Kidney (tissue), 13 donors: ENCODE measurements at regions not wholly inside any gene's neighbourhood (a gene's known extent, or its start where the extent isn't known, plus 50 kb on each side); places are given as distances from the start of the nearest gene placed in this dataset.
A peak's percentile ranks its signal among the peaks of the same experiment; 100 is the strongest.

Source experiments
- DNase-seq, 5 donors: peaks; one replicate each; pipeline ENCODE4 v3.0.0-alpha.2; 2013 to 2020
- FAIRE-seq: peaks from 2 replicates; lab custom pipeline; 2012; peaks lifted over from hg19 to GRCh38; lab: Jason Lieb, UNC
- H3K27ac ChIP-seq, 2 donors: one replicate each; pipeline ENCODE4 v1.7.0; 2013; ENCODE audit warnings: low read depth in 2 of 2, low read length in 2 of 2, inconsistent platforms in 1 of 2
- H3K27me3 ChIP-seq: one replicate; pipeline ENCODE4 v1.7.1; 2013; ENCODE audit warnings: low read length, inconsistent platforms; ENCODE audit not compliant: control insufficient read depth, insufficient read depth
- H3K36me3 ChIP-seq, 3 donors: one replicate each; pipeline versions ENCODE4 v1.7.0 to v1.7.1; 2013; ENCODE audit warnings: low read length in 3 of 3, control low read depth in 1 of 3, inconsistent platforms in 1 of 3; ENCODE audit not compliant: insufficient read depth in 3 of 3, control insufficient read depth in 2 of 3
- H3K4me1 ChIP-seq, 3 donors: one replicate each; pipeline versions ENCODE4 v1.7.0 to v1.7.1; 2013; ENCODE audit warnings: low read length in 3 of 3, inconsistent platforms in 1 of 3, low read depth in 1 of 3; ENCODE audit not compliant: control insufficient read depth in 2 of 3, insufficient read depth in 2 of 3
- H3K4me3 ChIP-seq, 3 donors: one replicate each; pipeline versions ENCODE4 v1.7.0 to v1.8.1; 2013; ENCODE audit warnings: low read length in 3 of 3, control low read depth in 1 of 3, inconsistent platforms in 1 of 3
- H3K9ac ChIP-seq, 3 donors: one replicate each; pipeline versions ENCODE4 v1.7.0 to v1.7.1; 2013; ENCODE audit warnings: low read length in 3 of 3, control low read depth in 1 of 3, inconsistent platforms in 1 of 3
- H3K9me3 ChIP-seq, 3 donors: one replicate each; pipeline versions ENCODE4 v1.7.0 to v1.7.1; 2013; ENCODE audit warnings: low read length in 3 of 3, control low read depth in 1 of 3, inconsistent platforms in 1 of 3; ENCODE audit not compliant: control insufficient read depth in 2 of 3, insufficient read depth in 1 of 3
- intact Hi-C: fragments of 100-400 bp; cut with DNase I; formaldehyde crosslinking; loops from one replicate; pipeline ENCODE4 v1.11.1; 2022
- TF ChIP-seq, protein P1 (sequence below): IDR thresholded peaks from 3 replicates; pipeline ENCODE4 v1.5.1; 2012; ENCODE audit warnings: mild to moderate bottlenecking, moderate library complexity, borderline replicate concordance; ENCODE audit not compliant: insufficient read depth; ENCODE audit errors: extremely low read depth
- donor health status: control.
- donor health status: control.
- donor health status: control.
- donor health status: control.
- donor health status: control.
- donor health status: DM: yes; HTN: yes; CAD: no.
- donor health status: Normal renal cell carcinoma (clear cell type).

DNA sequence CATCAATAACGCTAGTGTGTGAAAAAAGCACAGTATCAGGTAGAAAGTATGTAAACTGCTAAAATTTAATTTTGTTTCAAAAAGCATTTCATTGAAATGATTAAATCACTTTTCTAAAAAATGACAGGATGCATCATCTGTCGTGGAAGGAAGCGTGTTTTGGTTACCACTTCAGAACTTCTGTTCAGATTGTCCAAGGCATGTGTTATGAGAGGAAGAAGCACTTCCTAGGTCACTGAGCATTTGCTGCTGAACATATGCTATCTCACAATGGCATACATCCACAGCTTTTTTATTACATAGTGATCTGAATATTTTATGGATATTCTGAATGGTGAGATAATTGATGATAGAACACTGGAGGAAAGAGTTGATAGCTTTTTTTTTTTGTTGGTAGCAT lies 737.5 kb downstream of the SATB2 start:
- H3K27me3 ChIP-seq = no peaks in the 10 kb centered on the region
- no peak for DNase-seq
- TF ChIP-seq, protein P1, sequence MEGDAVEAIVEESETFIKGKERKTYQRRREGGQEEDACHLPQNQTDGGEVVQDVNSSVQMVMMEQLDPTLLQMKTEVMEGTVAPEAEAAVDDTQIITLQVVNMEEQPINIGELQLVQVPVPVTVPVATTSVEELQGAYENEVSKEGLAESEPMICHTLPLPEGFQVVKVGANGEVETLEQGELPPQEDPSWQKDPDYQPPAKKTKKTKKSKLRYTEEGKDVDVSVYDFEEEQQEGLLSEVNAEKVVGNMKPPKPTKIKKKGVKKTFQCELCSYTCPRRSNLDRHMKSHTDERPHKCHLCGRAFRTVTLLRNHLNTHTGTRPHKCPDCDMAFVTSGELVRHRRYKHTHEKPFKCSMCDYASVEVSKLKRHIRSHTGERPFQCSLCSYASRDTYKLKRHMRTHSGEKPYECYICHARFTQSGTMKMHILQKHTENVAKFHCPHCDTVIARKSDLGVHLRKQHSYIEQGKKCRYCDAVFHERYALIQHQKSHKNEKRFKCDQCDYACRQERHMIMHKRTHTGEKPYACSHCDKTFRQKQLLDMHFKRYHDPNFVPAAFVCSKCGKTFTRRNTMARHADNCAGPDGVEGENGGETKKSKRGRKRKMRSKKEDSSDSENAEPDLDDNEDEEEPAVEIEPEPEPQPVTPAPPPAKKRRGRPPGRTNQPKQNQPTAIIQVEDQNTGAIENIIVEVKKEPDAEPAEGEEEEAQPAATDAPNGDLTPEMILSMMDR = no peak
- no peaks in the 10 kb centered on the region for H3K9me3 ChIP-seq
- FAIRE-seq = no peak
- no peaks in the 10 kb centered on the region for H3K4me1 ChIP-seq
- H3K27ac ChIP-seq = no peak overlapping the region
- no peak overlapping the region for H3K4me3 ChIP-seq
- H3K9ac ChIP-seq = no peak overlapping the region
- intact Hi-C loops = no loop called here
- H3K36me3 ChIP-seq = no peaks in the 10 kb centered on the region

DNA sequence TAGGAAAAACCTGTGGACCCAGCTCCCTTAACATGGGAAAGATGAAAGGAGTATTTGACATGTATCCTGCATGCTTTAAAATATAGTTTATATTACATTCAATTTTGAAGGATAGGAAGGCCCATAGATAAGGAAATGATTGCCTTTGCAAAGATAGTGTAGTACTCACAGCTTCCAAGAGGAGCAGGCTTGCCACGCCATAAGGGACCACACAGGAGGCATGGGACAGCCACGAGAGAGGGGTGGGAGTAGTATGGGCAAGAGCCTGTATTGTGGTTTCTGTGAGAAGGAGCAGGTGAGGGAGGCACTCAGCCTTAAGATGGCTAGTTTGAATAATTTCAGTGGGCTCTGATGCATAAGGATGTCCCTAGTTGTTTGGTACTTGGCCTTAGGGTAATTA lies 740.3 kb downstream of the SATB2 start:
- intact Hi-C loops = no loop called here
- Histone ChIP-seq H3K27ac (no peak overlapping the region), H3K9me3 (no peaks in the 10 kb centered on the region), H3K4me3 (no peak overlapping the region), H3K4me1 (no peaks in the 10 kb centered on the region), H3K9ac (no peak overlapping the region), H3K36me3 (no peaks in the 10 kb centered on the region), H3K27me3 (no peaks in the 10 kb centered on the region)
- FAIRE-seq (no peak), DNase-seq (no peak)
- TF ChIP-seq, protein P1 = no peak

DNA sequence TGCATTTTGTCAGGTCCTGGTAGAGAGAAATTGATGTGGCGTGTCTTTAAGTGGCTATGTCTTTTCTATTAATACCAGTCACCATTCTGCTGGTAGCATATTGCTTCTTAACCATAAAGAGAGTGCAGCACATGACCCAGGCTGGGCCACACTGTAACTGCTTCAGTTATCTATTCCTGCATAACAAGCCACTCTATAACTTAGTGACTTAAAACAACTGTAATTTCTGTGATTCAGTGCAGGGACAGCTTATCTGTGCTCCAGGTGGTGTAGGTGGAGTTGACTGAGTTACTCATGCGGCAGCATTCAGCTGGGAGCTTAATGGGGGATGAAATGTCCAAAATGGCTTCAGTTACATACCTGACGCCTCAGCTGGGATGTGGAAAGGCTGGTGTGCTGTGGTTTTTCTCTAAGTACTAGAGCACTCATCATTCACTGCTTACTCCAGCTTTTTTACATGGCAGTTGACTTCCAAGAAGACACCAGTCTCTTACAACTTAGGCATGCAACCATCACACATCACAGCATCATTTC lies 742.4 kb downstream of the SATB2 start:
- TF ChIP-seq, protein P1 = no peak
- Histone ChIP-seq H3K9ac (no peak overlapping the region), H3K27me3 (no peaks in the 10 kb centered on the region), H3K36me3 (no peaks in the 10 kb centered on the region), H3K4me1 (no peaks in the 10 kb centered on the region), H3K4me3 (no peak overlapping the region), H3K9me3 (peaks cover 0 to 3% (median 0%) of the 10 kb centered on the region in 3 donors), H3K27ac (no peak overlapping the region)
- FAIRE-seq = no peak
- peak in 3 of 5 donors; percentile 50 to 81 (median 74) for DNase-seq
- intact Hi-C loops = no loop called here

DNA sequence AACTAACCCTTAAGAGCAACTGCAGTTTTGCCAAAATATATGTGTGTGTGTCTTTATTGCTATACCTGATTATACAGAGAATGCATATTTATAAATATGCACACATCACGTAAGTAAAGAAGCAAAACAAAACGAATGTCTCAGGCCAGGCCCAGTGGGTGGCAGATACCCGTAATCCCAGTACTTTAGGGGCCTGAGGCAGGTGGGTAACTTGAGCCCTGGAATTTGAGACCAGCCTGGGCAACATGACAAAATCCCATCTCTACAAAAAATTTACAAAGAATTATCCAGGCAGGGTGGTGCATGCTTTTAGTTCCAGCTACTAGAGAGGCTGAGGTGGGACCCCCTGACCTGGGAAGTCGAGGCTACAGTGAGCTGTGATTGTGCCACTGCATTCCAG lies 745.3 kb downstream of the SATB2 start:
- no peak for FAIRE-seq
- DNase-seq = no peak
- H3K36me3 ChIP-seq = no peaks in the 10 kb centered on the region
- intact Hi-C loops = no loop called here
- H3K9me3 ChIP-seq = peaks cover 0 to 3% (median 0%) of the 10 kb centered on the region in 3 donors
- H3K4me3 ChIP-seq = no peak overlapping the region
- H3K4me1 ChIP-seq = no peaks in the 10 kb centered on the region
- no peak overlapping the region for H3K27ac ChIP-seq
- TF ChIP-seq, protein P1 = no peak
- no peaks in the 10 kb centered on the region for H3K27me3 ChIP-seq
- H3K9ac ChIP-seq = no peak overlapping the region
